SK-MEL-5 (cell line): ENCODE measurements at regions not wholly inside any gene's neighbourhood (a gene's known extent, or its start where the extent isn't known, plus 50 kb on each side); places are given as distances from the start of the nearest gene placed in this dataset.
"Not testable (repeated sequence)": the region's sequence is repeated elsewhere in the genome, so short reads cannot be mapped to it uniquely, and the experiment has no call there.

Source experiments
- DNase-seq: peaks from one replicate; pipeline ENCODE4 v3.0.0-alpha.2; 2016; ENCODE audit warnings: low read depth, low spot score
- in situ Hi-C: cut with HindIII; loops from 2 replicates; pipeline ENCODE4 v1.10.0; 2016; ENCODE audit warnings: low sequenced_read_pairs, high pct_unique_total_duplicates, low pct_unique_long_range_greater_than_20kb

DNA sequence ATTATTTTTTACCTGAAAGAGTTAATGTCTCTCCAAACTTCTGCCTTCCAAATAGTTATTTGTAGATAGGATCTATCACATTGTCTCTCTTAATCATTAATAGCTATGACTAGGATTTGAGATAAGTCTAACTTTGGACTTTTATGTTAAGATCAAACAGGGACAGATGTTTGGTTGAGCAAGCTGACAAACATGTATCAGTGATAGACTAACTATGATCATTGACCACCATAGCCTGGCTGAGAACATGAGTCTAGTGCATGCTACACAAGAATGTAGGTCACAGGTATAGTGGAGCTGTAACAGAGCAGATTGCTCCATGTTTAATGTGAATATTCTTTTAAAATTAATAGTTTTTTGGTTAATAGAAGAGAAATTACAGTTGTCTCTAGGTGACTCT is 52.0 kb downstream of the SYT15B start:
- in situ Hi-C loops, DNase-seq: not testable (repeated sequence)

DNA sequence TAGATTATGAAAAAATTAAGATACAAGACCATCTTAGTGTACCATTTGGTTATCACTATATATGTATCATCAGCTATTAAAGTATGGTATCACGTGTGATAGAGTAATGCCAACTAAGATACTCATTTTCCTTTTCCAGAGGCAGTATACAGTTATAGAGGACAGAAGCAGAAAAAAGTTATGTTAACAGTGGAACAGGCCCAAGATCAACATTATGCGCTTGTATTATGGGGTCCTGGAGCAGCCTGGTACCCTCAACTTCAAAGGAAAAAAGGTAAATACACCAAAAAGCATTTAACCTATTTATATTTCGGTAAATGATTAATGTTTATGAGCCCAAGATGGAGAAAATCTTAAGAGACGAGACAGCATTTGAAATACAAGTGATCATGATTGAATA is 52.9 kb downstream of the SYT15B start:
- in situ Hi-C loops, DNase-seq: not testable (repeated sequence)

DNA sequence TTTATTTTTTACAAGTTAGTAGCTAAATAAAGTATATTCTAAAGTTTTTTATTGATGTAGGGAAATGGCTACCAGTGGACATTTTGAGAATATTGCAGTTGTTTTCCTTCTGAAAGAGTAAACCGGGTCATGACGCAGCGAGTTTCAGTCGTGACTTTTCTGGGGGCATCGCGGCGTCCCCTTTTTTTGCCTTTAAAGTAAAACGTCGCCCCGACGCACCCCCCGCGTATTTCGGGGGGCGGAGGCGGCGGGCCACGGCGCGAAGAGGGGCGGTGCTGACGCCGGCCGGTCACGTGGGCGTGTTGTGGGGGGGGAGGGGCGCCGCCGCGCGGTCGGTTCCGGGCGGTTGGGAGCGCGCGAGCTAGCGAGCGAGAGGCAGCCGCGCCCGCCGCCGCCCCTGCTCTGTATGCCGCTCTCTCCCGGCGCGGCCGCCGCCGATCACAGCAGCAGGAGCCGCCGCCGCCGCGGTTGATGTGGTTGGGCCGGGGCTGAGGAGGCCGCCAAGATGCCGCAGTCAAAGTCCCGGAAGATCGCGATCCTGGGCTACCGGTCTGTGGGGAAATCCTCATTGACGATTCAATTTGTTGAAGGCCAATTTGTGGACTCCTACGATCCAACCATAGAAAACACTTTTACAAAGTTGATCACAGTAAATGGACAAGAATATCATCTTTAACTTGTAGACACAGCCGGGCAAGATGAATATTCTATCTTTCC is 57.5 kb downstream of the SYT15B start:
- DNase-seq: peak; percentile 1
- in situ Hi-C loops: not testable (repeated sequence)

GRCh38 chr10:47701285-47701684 is 62.1 kb downstream of the SYT15B start:
- in situ Hi-C loops, DNase-seq: not testable (repeated sequence)

- in situ Hi-C loops, DNase-seq: not testable (repeated sequence)
Observed at GRCh38 chr10:47699854-47700253, 63.5 kb downstream of the SYT15B start.

DNA sequence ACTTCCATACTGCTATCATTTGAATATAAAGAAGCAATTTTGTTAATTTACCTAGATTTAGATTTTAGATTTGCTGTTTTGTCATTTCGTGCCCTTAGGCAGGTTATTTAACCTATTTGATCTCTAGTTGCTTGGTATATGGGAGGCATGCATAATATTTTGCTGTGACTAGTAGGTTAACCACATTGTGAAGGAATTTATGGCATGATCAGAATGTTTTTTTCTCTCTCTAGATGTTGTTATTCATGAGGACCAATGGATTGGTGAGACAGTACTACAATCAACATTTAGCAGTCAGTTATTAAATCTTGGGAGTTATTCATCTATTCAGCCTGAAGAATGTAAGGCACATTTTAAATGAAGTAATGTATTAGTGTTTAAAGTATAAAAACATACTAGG is 67.2 kb downstream of the SYT15B start:
- DNase-seq, in situ Hi-C loops: not testable (repeated sequence)

DNA sequence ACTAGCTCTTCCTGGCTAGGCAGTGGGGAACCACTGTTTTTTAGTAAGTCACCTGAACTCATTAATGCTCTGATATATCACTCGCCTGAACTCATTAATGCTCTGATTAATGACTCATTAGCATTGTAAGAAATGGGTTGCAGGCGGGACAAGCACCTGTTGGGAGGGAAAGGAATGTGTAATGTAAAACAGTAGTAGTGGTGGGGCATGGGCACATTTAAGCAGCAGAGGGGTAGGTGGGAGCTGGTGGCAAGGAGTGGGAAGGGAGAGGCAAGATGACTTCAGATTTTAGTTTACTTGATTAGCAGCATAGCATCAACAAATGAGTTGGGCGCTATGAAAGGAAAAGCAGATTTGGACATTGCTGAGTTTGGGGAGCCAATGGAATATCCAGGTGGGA is 68.2 kb downstream of the SYT15B start:
- in situ Hi-C loops, DNase-seq: not testable (repeated sequence)

GRCh38 chr10:47690304-47690703 is 73.1 kb downstream of the SYT15B start:
- DNase-seq, in situ Hi-C loops: not testable (repeated sequence)

- DNase-seq, in situ Hi-C loops: not testable (repeated sequence)
Observed at GRCh38 chr10:47683826-47684475, 79.4 kb downstream of the SYT15B start.

- DNase-seq, in situ Hi-C loops: not testable (repeated sequence)
Observed at GRCh38 chr10:47681638-47681990, 81.8 kb downstream of the SYT15B start.

GRCh38 chr10:47680848-47681637 is 82.3 kb downstream of the SYT15B start:
- in situ Hi-C loops: not testable (repeated sequence)

GRCh38 chr10:47676102-47676501 is 87.3 kb downstream of the SYT15B start:
- DNase-seq, in situ Hi-C loops: not testable (repeated sequence)

More at GRCh38 chr10:47680848-47681637, 82.3 kb downstream of the SYT15B start:
- not testable (repeated sequence) for DNase-seq

DNA sequence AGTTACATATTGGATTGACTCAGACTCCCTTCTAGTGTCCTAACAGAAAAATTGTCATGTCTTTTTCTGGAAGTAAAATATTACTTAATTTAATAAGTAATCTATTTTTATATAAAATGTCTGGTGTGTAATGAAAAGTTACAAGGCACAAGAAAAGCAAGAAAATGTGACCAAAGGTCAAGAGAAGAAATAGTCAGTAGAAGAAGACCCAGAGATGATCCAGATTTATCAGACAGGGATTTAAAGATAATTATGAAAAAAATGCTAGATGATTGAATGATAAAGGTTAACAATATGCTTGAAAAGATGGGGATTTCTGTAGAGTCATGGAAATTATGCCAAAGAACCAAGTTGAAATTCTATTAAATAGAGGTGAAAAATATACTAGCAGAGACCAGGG is 87.8 kb downstream of the SYT15B start:
- DNase-seq, in situ Hi-C loops: not testable (repeated sequence)

GRCh38 chr10:47673128-47673527 is 90.3 kb downstream of the SYT15B start:
- in situ Hi-C loops, DNase-seq: not testable (repeated sequence)

GRCh38 chr10:47670857-47671256 is 92.5 kb downstream of the SYT15B start:
- DNase-seq, in situ Hi-C loops: not testable (repeated sequence)

- DNase-seq, in situ Hi-C loops: not testable (repeated sequence)
Observed at GRCh38 chr10:47661955-47662577, 101.3 kb downstream of the SYT15B start.

GRCh38 chr10:47656732-47657131 is 106.7 kb downstream of the SYT15B start:
- in situ Hi-C loops, DNase-seq: not testable (repeated sequence)

DNA sequence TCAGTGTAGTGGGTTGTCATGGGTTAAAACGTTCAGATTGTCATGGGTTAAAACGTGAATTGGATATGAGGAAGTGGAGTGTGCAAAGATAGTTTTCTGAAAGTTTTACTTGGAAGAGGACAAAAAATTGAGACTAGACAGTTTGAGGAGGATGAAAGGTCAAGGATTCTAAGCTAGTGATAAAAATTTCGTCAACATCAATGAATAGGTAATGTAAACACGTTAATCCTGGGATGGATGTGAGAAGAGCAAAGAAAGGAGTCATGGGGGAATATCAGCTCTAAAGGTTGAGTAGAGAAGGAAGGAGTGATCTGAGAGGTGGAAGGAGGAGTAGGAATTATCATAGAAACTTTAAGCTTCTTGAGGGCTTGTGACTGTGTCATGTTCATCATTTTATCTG is 109.2 kb downstream of the SYT15B start:
- in situ Hi-C loops, DNase-seq: not testable (repeated sequence)
